Loucy (cell line): ENCODE measurements at regions not wholly inside any gene's neighbourhood (a gene's known extent, or its start where the extent isn't known, plus 50 kb on each side); places are given as distances from the start of the nearest gene placed in this dataset.

Experiments
- CTCF ChIP-seq: fragments of 200-600 bp; sonication (generic); conservative IDR thresholded peaks from 2 replicates; pipeline ENCODE4 v1.5.1; 2014; ENCODE audit warnings: mild to moderate bottlenecking, antibody characterized with exemption, low read length
- EZH2phosphoT487 ChIP-seq: fragments of 200-600 bp; IDR thresholded peaks from 2 replicates; pipeline ENCODE4 v1.6.1; 2018; ENCODE audit warnings: antibody characterized with exemption, mild to moderate bottlenecking, moderate library complexity, borderline replicate concordance

GRCh38 chrX:40192196-40192595 lies 94.4 kb upstream of the BCOR start:
- TF ChIP-seq CTCF, result no peak
- no peak for TF ChIP-seq EZH2phosphoT487
